ENCODE measurements at regions not wholly inside any gene's neighbourhood (a gene's known extent, or its start where the extent isn't known, plus 50 kb on each side); places are given as distances from the start of the nearest gene placed in this dataset.

DNA sequence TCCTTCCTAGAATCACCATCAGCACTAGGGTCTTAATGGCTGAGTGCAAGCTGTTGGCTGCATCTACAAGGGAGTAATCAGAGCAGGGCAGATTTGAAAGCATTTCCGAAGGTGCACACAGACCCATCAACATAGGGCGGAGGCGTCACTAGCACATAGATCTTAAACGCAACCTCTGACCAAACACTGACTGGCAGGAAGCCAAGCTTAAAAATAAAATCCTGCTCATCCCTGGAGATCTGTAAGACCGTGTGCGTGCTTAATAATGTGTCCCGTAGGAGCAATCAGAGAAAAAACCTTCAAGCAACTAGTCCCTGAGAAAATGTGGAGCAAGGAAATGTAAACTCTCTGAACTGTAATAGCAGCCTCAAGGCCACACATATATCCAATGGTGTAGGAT lies 470.5 kb downstream of the ETS1 start:
- H3K27me3 ChIP-seq (replicated peaks in 1 of 4; ENCODE audit: control extremely low read depth in 1 of 4, control insufficient read depth in 3 of 4, insufficient read depth in 4 of 4, low read length in 3 of 4): no peaks in the 10 kb centered on the region
- ATAC-seq (ENCODE audit: low read depth): no peak
- no peak overlapping the region for H3K27ac Mint-ChIP-seq
- no peaks in the 10 kb centered on the region for H4K20me1 ChIP-seq (ENCODE audit: control insufficient read depth, insufficient read depth, low read length, poor library complexity, severe bottlenecking)
- no peaks in the 10 kb centered on the region for H3K79me2 ChIP-seq (ENCODE audit: control insufficient read depth, insufficient read depth, low read length)
- ChIA-PET POLR2A (no interaction called here), CTCF (no interaction called here)
- no peak overlapping the region for H3K4me2 ChIP-seq (replicated peaks; ENCODE audit: low read depth, low read length, poor library complexity, severe bottlenecking)
- no peak overlapping the region for H3K27ac ChIP-seq (ENCODE audit: low read length in 2 of 2)
- H3K36me3 ChIP-seq (replicated peaks in 1 of 2; ENCODE audit: control extremely low read depth in 1 of 2, control insufficient read depth in 1 of 2, extremely low read depth in 1 of 2, insufficient read depth in 2 of 2, low read length in 1 of 2): no peaks in the 10 kb centered on the region
- no peaks in the 10 kb centered on the region for H3K9me3 Mint-ChIP-seq (ENCODE audit: insufficient read depth)
- H3K9me3 ChIP-seq (ENCODE audit: control extremely low read depth in 1 of 3, control insufficient read depth in 2 of 3, insufficient read depth in 1 of 3, low read length in 2 of 3): no peaks in the 10 kb centered on the region
- H3K4me3 ChIP-seq (ENCODE audit: control extremely low read depth in 1 of 5, extremely low read depth in 1 of 5, insufficient read depth in 1 of 5, low read depth in 2 of 5, low read length in 4 of 5): no peak overlapping the region
- intact Hi-C loops (cut with micrococcal nuclease): no loop called here
- H3K4me1 Mint-ChIP-seq: no peaks in the 10 kb centered on the region
- no peak for TF ChIP-seq EZH2 (IDR thresholded peaks at IDR 0.05; ENCODE audit: borderline replicate concordance, insufficient read depth, low read depth, low read length, poor library complexity, severe bottlenecking)
- TF ChIP-seq, protein P1, sequence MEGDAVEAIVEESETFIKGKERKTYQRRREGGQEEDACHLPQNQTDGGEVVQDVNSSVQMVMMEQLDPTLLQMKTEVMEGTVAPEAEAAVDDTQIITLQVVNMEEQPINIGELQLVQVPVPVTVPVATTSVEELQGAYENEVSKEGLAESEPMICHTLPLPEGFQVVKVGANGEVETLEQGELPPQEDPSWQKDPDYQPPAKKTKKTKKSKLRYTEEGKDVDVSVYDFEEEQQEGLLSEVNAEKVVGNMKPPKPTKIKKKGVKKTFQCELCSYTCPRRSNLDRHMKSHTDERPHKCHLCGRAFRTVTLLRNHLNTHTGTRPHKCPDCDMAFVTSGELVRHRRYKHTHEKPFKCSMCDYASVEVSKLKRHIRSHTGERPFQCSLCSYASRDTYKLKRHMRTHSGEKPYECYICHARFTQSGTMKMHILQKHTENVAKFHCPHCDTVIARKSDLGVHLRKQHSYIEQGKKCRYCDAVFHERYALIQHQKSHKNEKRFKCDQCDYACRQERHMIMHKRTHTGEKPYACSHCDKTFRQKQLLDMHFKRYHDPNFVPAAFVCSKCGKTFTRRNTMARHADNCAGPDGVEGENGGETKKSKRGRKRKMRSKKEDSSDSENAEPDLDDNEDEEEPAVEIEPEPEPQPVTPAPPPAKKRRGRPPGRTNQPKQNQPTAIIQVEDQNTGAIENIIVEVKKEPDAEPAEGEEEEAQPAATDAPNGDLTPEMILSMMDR (IDR thresholded peaks at IDR 0.05): no peak
- no peak for DNase-seq
- no peak overlapping the region for H3K4me3 Mint-ChIP-seq
- H2AFZ ChIP-seq (ENCODE audit: insufficient read depth, low read depth, low read length, poor library complexity, severe bottlenecking): no peak overlapping the region
- H3K9ac ChIP-seq (ENCODE audit: low read length): no peak overlapping the region
- WGBS (ENCODE audit: insufficient coverage): 80% methylated on average over 3 of the region's 7 CpGs
- peaks cover 37% of the 10 kb centered on the region for H3K27me3 Mint-ChIP-seq
- no peaks in the 10 kb centered on the region for H3K4me1 ChIP-seq (ENCODE audit: control insufficient read depth in 2 of 2, insufficient read depth in 2 of 2, low read length in 2 of 2)

DNA sequence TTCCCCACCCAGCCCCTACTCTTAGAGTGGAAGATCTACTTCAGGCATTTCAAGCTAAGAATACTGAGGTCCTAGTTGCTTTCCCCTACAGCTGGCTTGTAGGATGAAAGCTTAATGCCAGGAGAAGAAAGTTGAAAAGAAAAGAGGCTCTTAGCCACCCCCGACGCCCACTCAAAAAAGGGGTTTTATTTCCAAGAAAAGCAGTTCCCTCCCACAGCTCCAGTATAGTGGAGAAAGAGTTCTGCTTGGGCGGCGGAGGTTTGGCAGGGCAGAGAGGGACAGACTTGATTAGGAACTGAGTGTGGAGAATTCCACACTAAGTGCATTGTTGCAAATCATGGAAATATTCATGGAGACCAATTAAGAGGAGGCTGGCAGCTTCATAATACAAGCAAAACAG lies 470.9 kb downstream of the ETS1 start:
- ATAC-seq (ENCODE audit: low read depth) (no peak), DNase-seq (no peak)
- no peaks in the 10 kb centered on the region for H3K9me3 ChIP-seq (ENCODE audit: control extremely low read depth in 1 of 3, control insufficient read depth in 2 of 3, insufficient read depth in 1 of 3, low read length in 2 of 3)
- peaks cover 39% of the 10 kb centered on the region for H3K27me3 Mint-ChIP-seq
- H3K4me1 Mint-ChIP-seq: no peaks in the 10 kb centered on the region
- no peak overlapping the region for H2AFZ ChIP-seq (ENCODE audit: insufficient read depth, low read depth, low read length, poor library complexity, severe bottlenecking)
- ChIA-PET CTCF (no interaction called here), POLR2A (no interaction called here)
- H3K79me2 ChIP-seq (ENCODE audit: control insufficient read depth, insufficient read depth, low read length): no peaks in the 10 kb centered on the region
- H3K4me1 ChIP-seq (ENCODE audit: control insufficient read depth in 2 of 2, insufficient read depth in 2 of 2, low read length in 2 of 2): no peaks in the 10 kb centered on the region
- no CpG with 5 or more reads among the region's 4 CpGs for WGBS (ENCODE audit: insufficient coverage)
- no peak overlapping the region for H3K4me3 Mint-ChIP-seq
- intact Hi-C loops (cut with micrococcal nuclease): no loop called here
- H3K4me3 ChIP-seq (ENCODE audit: control extremely low read depth in 1 of 5, extremely low read depth in 1 of 5, insufficient read depth in 1 of 5, low read depth in 2 of 5, low read length in 4 of 5): no peak overlapping the region
- no peak for TF ChIP-seq EZH2 (IDR thresholded peaks at IDR 0.05; ENCODE audit: borderline replicate concordance, insufficient read depth, low read depth, low read length, poor library complexity, severe bottlenecking)
- TF ChIP-seq, protein P1 (IDR thresholded peaks at IDR 0.05): no peak
- H3K27ac ChIP-seq (ENCODE audit: low read length in 2 of 2): no peak overlapping the region
- H3K36me3 ChIP-seq (replicated peaks in 1 of 2; ENCODE audit: control extremely low read depth in 1 of 2, control insufficient read depth in 1 of 2, extremely low read depth in 1 of 2, insufficient read depth in 2 of 2, low read length in 1 of 2): no peaks in the 10 kb centered on the region
- H3K9me3 Mint-ChIP-seq (ENCODE audit: insufficient read depth): no peaks in the 10 kb centered on the region
- H3K27ac Mint-ChIP-seq: no peak overlapping the region
- no peak overlapping the region for H3K4me2 ChIP-seq (replicated peaks; ENCODE audit: low read depth, low read length, poor library complexity, severe bottlenecking)
- H4K20me1 ChIP-seq (ENCODE audit: control insufficient read depth, insufficient read depth, low read length, poor library complexity, severe bottlenecking): no peaks in the 10 kb centered on the region
- H3K9ac ChIP-seq (ENCODE audit: low read length): no peak overlapping the region
- H3K27me3 ChIP-seq (replicated peaks in 1 of 4; ENCODE audit: control extremely low read depth in 1 of 4, control insufficient read depth in 3 of 4, insufficient read depth in 4 of 4, low read length in 3 of 4): no peaks in the 10 kb centered on the region

All from B cell (primary cell).